ENCODE measurements at regions not wholly inside any gene's neighbourhood (a gene's known extent, or its start where the extent isn't known, plus 50 kb on each side); places are given as distances from the start of the nearest gene placed in this dataset.

GRCh38 chr2:155600914-155601760, 731.4 kb downstream of the NR4A2 start:
- Histone ChIP-seq H3K79me2 (ENCODE audit: control insufficient read depth, insufficient read depth, low read length, poor library complexity) (no peaks in the 10 kb centered on the region), H2AFZ (ENCODE audit: insufficient read depth, low read length, poor library complexity) (no peak overlapping the region), H3K18ac (ENCODE audit: low read length) (no peak overlapping the region), H3K14ac (ENCODE audit: low read length) (no peak overlapping the region), H2BK12ac (ENCODE audit: low read length) (no peak overlapping the region), H3K27me3 (ENCODE audit: insufficient read depth, low read length) (no peaks in the 10 kb centered on the region), H4K12ac (ENCODE audit: low read depth, low read length) (no peak overlapping the region), H3K4me3 (ENCODE audit: low read depth, low read length) (no peak overlapping the region), H2BK5ac (ENCODE audit: low read depth, low read length, poor library complexity) (no peak overlapping the region), H3K9me3 (ENCODE audit: insufficient read depth, low read depth, low read length) (peaks cover 2% of the 10 kb centered on the region), H3K27ac (ENCODE audit: low read depth, low read length) (no peak overlapping the region), H2AK5ac (ENCODE audit: low read length) (no peak overlapping the region), H3K36me3 (ENCODE audit: control insufficient read depth in 1 of 2, insufficient read depth in 2 of 2, low read length in 2 of 2) (no peaks in the 10 kb centered on the region), H3K4ac (ENCODE audit: low read depth, low read length) (no peak overlapping the region), H3K4me2 (ENCODE audit: low read length) (no peak overlapping the region), H4K91ac (ENCODE audit: low read depth, low read length) (no peak overlapping the region), H2BK120ac (ENCODE audit: insufficient read depth, low read length, poor library complexity) (no peak overlapping the region), H3K9ac (ENCODE audit: low read length) (no peak overlapping the region), H4K8ac (ENCODE audit: low read depth, low read length) (no peak overlapping the region), H3K4me1 (ENCODE audit: control insufficient read depth in 1 of 2, insufficient read depth in 2 of 2, low read length in 2 of 2) (no peaks in the 10 kb centered on the region), H3K79me1 (ENCODE audit: low read length) (no peaks in the 10 kb centered on the region), H3K23ac (ENCODE audit: low read length) (no peak overlapping the region)
- no CpG with 5 or more reads among the region's 10 CpGs for WGBS (ENCODE audit: extremely low coverage, insufficient coverage, insufficient read length)
- DNase-seq, result no peak

GRCh38 chr2:155600296-155600695, 732.2 kb downstream of the NR4A2 start:
- no peaks in the 10 kb centered on the region for H3K27me3 ChIP-seq (ENCODE audit: insufficient read depth, low read length)
- no CpG with 5 or more reads among the region's 10 CpGs for WGBS (ENCODE audit: extremely low coverage, insufficient coverage, insufficient read length)

GRCh38 chr2:155599834-155600233, 732.7 kb downstream of the NR4A2 start:
- Histone ChIP-seq H3K27ac (ENCODE audit: low read depth, low read length) (no peak overlapping the region), H3K36me3 (ENCODE audit: control insufficient read depth in 1 of 2, insufficient read depth in 2 of 2, low read length in 2 of 2) (no peaks in the 10 kb centered on the region), H3K4me2 (ENCODE audit: low read length) (no peak overlapping the region), H3K18ac (ENCODE audit: low read length) (no peak overlapping the region), H3K79me1 (ENCODE audit: low read length) (no peaks in the 10 kb centered on the region), H3K9ac (ENCODE audit: low read length) (no peak overlapping the region), H3K79me2 (ENCODE audit: control insufficient read depth, insufficient read depth, low read length, poor library complexity) (no peaks in the 10 kb centered on the region), H2AFZ (ENCODE audit: insufficient read depth, low read length, poor library complexity) (no peak overlapping the region), H2BK5ac (ENCODE audit: low read depth, low read length, poor library complexity) (no peak overlapping the region), H4K8ac (ENCODE audit: low read depth, low read length) (no peak overlapping the region), H3K4me1 (ENCODE audit: control insufficient read depth in 1 of 2, insufficient read depth in 2 of 2, low read length in 2 of 2) (no peaks in the 10 kb centered on the region), H3K23ac (ENCODE audit: low read length) (no peak overlapping the region), H2BK12ac (ENCODE audit: low read length) (no peak overlapping the region), H3K27me3 (ENCODE audit: insufficient read depth, low read length) (no peaks in the 10 kb centered on the region), H4K12ac (ENCODE audit: low read depth, low read length) (no peak overlapping the region), H3K9me3 (ENCODE audit: insufficient read depth, low read depth, low read length) (peaks cover 2% of the 10 kb centered on the region), H2BK120ac (ENCODE audit: insufficient read depth, low read length, poor library complexity) (no peak overlapping the region), H2AK5ac (ENCODE audit: low read length) (no peak overlapping the region), H3K4ac (ENCODE audit: low read depth, low read length) (no peak overlapping the region), H3K14ac (ENCODE audit: low read length) (no peak overlapping the region), H3K4me3 (ENCODE audit: low read depth, low read length) (no peak overlapping the region), H4K91ac (ENCODE audit: low read depth, low read length) (no peak overlapping the region)
- no peak for DNase-seq
- WGBS (ENCODE audit: extremely low coverage, insufficient coverage, insufficient read length), result no CpG with 5 or more reads among the region's 5 CpGs

More at GRCh38 chr2:155600296-155600695, 732.2 kb downstream of the NR4A2 start:
- H3K79me2 ChIP-seq (ENCODE audit: control insufficient read depth, insufficient read depth, low read length, poor library complexity), result no peaks in the 10 kb centered on the region
- H4K12ac ChIP-seq (ENCODE audit: low read depth, low read length), result no peak overlapping the region
- no peaks in the 10 kb centered on the region for H3K79me1 ChIP-seq (ENCODE audit: low read length)
- no peaks in the 10 kb centered on the region for H3K36me3 ChIP-seq (ENCODE audit: control insufficient read depth in 1 of 2, insufficient read depth in 2 of 2, low read length in 2 of 2)
- H3K27ac ChIP-seq (ENCODE audit: low read depth, low read length), result no peak overlapping the region
- H2BK5ac ChIP-seq (ENCODE audit: low read depth, low read length, poor library complexity), result no peak overlapping the region
- H3K4ac ChIP-seq (ENCODE audit: low read depth, low read length), result no peak overlapping the region
- no peak overlapping the region for H2BK12ac ChIP-seq (ENCODE audit: low read length)
- H3K18ac ChIP-seq (ENCODE audit: low read length), result no peak overlapping the region
- no peak overlapping the region for H4K91ac ChIP-seq (ENCODE audit: low read depth, low read length)
- no peaks in the 10 kb centered on the region for H3K4me1 ChIP-seq (ENCODE audit: control insufficient read depth in 1 of 2, insufficient read depth in 2 of 2, low read length in 2 of 2)
- no peak overlapping the region for H3K9ac ChIP-seq (ENCODE audit: low read length)
- peaks cover 2% of the 10 kb centered on the region for H3K9me3 ChIP-seq (ENCODE audit: insufficient read depth, low read depth, low read length)
- no peak overlapping the region for H3K14ac ChIP-seq (ENCODE audit: low read length)
- no peak overlapping the region for H2AFZ ChIP-seq (ENCODE audit: insufficient read depth, low read length, poor library complexity)
- no peak for DNase-seq
- no peak overlapping the region for H2BK120ac ChIP-seq (ENCODE audit: insufficient read depth, low read length, poor library complexity)
- no peak overlapping the region for H4K8ac ChIP-seq (ENCODE audit: low read depth, low read length)
- no peak overlapping the region for H3K23ac ChIP-seq (ENCODE audit: low read length)
- no peak overlapping the region for H2AK5ac ChIP-seq (ENCODE audit: low read length)
- H3K4me2 ChIP-seq (ENCODE audit: low read length), result no peak overlapping the region
- H3K4me3 ChIP-seq (ENCODE audit: low read depth, low read length), result no peak overlapping the region

- Histone ChIP-seq H4K91ac (ENCODE audit: low read depth, low read length) (no peak overlapping the region), H4K12ac (ENCODE audit: low read depth, low read length) (no peak overlapping the region), H3K18ac (ENCODE audit: low read length) (no peak overlapping the region), H2BK120ac (ENCODE audit: insufficient read depth, low read length, poor library complexity) (no peak overlapping the region), H2AK5ac (ENCODE audit: low read length) (no peak overlapping the region), H2AFZ (ENCODE audit: insufficient read depth, low read length, poor library complexity) (no peak overlapping the region), H3K4me2 (ENCODE audit: low read length) (no peak overlapping the region), H2BK12ac (ENCODE audit: low read length) (no peak overlapping the region), H3K14ac (ENCODE audit: low read length) (no peak overlapping the region), H3K27ac (ENCODE audit: low read depth, low read length) (no peak overlapping the region), H3K36me3 (ENCODE audit: control insufficient read depth in 1 of 2, insufficient read depth in 2 of 2, low read length in 2 of 2) (no peaks in the 10 kb centered on the region), H2BK5ac (ENCODE audit: low read depth, low read length, poor library complexity) (no peak overlapping the region), H3K9me3 (ENCODE audit: insufficient read depth, low read depth, low read length) (no peaks in the 10 kb centered on the region), H3K23ac (ENCODE audit: low read length) (no peak overlapping the region), H4K8ac (ENCODE audit: low read depth, low read length) (no peak overlapping the region), H3K9ac (ENCODE audit: low read length) (no peak overlapping the region), H3K27me3 (ENCODE audit: insufficient read depth, low read length) (no peaks in the 10 kb centered on the region), H3K79me1 (ENCODE audit: low read length) (no peaks in the 10 kb centered on the region), H3K79me2 (ENCODE audit: control insufficient read depth, insufficient read depth, low read length, poor library complexity) (no peaks in the 10 kb centered on the region), H3K4ac (ENCODE audit: low read depth, low read length) (no peak overlapping the region), H3K4me1 (ENCODE audit: control insufficient read depth in 1 of 2, insufficient read depth in 2 of 2, low read length in 2 of 2) (no peaks in the 10 kb centered on the region), H3K4me3 (ENCODE audit: low read depth, low read length) (no peak overlapping the region)
- no peak for DNase-seq
- no CpG with 5 or more reads among the region's 2 CpGs for WGBS (ENCODE audit: extremely low coverage, insufficient coverage, insufficient read length)
Observed at GRCh38 chr2:155583674-155584195, 748.8 kb downstream of the NR4A2 start.
